ENCODE measurements at regions not wholly inside any gene's neighbourhood (a gene's known extent, or its start where the extent isn't known, plus 50 kb on each side); places are given as distances from the start of the nearest gene placed in this dataset.

GRCh38 chr2:160916300-160916699, 243.9 kb upstream of the TANK start:
- no peak for DNase-seq (ENCODE audit: low read depth)

DNA sequence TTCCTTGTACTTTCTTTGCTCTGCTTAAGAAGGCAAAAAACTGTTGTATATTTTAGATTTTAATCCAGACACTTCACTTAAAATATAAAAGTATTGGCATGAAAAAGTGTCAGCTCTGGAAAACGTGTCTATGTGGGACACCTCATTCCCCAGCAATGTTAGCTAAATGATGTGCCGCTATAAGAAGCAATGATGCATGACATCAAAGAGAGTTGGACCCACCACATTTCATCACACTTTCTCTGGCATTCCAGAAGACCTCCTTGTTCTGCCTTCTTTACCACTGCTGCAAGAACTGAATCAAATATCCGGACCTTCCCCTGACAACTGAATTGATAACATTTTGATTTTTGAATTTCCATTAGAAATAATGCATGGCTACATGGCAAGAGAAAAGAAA, 242.4 kb upstream of the TANK start:
- peak; percentile 12 for DNase-seq (ENCODE audit: low read depth)

GRCh38 chr2:160918258-160918657, 242.0 kb upstream of the TANK start:
- no peak for DNase-seq (ENCODE audit: low read depth)

DNA sequence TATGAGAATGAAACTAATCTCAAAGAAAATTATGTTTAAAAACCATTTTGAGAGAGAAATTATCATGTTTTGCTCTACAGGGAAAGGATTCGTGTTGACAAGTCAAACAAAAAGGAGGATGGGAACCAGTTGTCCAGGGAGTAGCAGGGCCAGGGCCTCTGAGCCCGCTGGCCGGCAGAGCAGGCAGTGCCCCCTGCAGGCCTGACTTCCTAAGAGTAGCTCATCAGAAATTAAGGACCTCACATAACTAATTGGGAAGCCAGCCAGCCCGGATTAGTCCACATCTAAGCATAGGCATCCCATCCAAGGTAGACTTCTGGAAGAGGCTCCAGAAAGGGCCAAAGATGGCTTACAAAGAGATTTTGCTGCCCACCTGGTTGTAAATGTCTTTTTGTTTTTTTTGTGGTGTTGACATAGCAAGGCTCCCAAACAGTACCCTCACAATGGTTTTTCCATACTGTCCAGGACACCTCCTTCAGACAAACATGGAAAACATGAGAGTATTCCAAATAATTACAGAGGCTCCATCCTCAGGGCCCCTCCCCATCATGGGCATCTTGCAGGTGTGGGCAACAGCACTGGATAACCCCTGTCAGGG, 241.2 kb upstream of the TANK start:
- peak; percentile 60 for DNase-seq (ENCODE audit: low read depth)

DNA sequence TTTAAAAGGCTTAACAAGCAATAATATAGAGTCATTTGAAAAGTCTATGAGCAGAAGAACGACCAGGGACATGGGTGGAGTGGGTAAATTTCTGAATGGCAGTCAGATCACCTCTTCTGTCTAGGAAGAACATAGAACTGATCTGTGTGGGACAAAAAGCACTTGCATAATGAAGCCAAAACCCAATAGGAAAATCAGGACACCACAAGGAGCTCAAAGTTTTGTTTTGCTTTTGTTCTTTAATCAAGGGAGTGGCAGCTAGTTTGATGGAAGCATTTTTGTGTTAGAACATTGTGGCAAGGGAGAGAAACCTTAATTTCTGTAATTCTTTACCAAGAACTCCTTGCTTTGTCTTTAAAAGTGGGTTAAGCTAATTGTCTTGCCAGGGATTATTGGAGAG, 240.2 kb upstream of the TANK start:
- no peak for DNase-seq (ENCODE audit: low read depth)

DNA sequence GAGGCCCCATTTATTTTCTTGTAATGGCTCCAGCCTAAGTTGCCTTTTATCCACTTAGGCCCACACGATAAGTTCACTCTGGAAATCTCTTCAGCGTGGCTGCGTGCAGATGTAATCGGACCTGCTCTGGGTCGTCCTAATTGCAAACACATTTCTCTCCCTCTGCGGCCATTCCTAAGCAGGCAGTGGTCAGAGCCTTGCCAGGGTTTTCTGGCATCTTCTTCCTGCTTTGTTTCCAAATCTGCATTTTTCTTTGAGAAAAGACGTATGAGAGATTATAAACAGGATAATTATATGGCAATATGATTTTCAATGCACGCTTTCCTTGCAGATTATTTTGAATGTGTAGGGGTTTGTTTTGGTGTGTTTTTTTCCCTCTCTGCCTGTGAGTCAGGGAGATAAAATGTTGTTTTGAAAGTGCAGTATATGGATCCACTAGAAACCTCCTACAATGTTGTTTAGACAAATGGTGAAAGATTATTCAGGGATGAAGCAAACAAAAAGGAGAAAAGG, 239.4 kb upstream of the TANK start:
- peak; percentile 77 for DNase-seq (ENCODE audit: low read depth)

DNA sequence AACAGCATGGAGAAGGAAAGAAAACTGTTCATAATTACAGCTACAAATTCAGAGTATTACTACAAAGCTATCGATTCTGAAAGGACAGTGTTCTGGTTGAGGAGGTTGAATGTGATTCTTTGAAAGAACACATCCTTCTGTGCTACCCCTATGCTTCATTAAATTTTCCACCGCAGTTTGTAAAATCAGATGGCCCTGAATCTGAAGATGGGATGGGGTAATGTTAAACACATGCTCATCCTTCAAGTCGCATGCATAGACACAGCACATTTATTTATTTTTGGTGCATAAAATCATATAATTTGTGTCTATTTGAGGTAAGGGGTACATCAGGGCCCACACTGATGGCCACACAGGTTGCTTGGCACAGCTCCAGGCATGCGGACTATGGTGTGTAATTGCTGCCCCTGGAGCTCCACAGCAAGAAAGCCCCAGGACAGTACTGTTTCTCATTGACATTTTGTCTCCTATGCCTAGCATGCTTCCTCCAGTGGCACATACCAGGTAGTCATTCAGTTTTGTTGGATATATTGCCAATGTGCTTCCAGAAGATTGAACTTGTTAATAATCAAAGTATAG, 238.8 kb upstream of the TANK start:
- no peak for DNase-seq (ENCODE audit: low read depth)

GRCh38 chr2:160924936-160925353, 235.3 kb upstream of the TANK start:
- DNase-seq (ENCODE audit: low read depth), result no peak

DNA sequence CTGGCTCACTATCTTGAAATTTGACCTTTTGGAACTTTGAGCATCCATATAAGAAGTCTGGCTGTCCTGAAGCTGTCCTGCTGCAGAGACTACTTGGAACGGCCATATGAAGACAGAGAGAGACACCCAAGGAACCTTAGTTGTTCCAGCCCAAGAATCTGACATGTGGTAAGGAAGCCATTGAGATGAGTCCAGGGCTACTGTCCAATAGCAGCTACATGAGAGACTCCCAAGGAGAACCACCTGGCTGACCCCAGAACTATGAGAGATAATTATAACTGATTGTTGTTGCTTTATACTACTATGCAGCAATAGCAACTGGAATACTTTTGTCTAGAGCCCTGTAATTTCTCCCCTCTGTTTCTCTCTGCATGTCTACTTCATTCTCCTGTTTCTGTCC, 234.3 kb upstream of the TANK start:
- DNase-seq (ENCODE audit: low read depth), result no peak

DNA sequence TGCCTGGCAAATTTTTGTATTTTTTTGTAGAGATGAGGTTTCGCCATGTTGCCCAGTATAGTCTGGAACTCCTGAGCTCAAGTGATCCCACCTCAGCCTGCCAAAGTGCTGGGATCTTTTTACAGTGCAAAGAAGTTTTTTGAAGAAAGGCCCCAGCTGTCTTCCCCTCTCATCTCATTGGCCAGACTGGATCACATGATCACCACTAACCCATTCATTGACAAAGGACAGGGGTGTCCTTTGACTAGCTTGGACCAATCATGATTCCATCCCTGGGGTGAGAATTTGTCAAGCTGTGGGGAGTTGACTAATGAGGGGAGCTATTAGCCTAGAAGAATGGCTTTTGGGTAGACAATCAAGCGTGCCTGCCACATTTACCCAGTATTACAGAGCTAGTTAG, 232.9 kb upstream of the TANK start:
- DNase-seq (ENCODE audit: low read depth), result no peak

DNA sequence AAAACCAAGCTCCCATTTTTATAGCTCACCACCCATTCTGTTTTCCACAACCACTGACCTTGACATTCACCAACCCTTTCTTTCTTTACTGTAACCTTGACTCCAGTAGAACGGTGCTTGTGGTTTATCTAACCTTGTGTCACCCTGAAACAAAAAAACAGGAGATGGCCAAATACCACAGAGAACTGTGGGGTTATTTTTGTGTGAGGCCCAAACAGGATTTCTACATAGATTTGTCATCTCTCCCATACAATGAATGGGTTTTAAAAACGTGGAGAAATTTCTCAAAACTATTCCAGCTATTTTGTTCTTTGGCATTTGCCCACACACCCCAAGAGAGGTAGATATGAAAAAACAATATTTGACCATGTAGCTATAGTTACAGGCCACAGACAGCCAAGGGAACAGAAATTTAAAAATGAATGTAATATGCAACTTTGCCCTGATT, 231.3 kb upstream of the TANK start:
- peak; percentile 68 for DNase-seq (ENCODE audit: low read depth)

GRCh38 chr2:160931531-160931930, 228.7 kb upstream of the TANK start:
- DNase-seq (ENCODE audit: low read depth), result no peak

DNA sequence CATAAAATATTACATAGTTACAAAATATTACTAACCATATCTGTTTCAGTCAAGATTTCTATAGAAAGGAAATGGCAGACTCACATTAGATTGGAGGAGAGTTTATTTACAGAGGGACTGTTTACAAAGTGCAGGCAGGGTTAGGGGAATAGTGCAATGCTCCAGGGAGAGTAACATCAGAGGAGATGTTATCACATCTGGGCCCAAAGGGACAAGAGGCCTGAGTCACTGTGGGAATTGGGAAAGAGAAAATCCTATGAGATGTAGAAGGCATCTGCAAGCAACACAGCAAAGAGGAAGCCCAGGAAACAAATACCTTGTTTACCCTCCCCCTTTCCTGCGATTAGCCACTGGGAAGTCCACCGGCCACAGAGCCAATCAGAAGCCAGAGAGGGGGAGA, 227.3 kb upstream of the TANK start:
- DNase-seq (ENCODE audit: low read depth), result peak; percentile 70

DNA sequence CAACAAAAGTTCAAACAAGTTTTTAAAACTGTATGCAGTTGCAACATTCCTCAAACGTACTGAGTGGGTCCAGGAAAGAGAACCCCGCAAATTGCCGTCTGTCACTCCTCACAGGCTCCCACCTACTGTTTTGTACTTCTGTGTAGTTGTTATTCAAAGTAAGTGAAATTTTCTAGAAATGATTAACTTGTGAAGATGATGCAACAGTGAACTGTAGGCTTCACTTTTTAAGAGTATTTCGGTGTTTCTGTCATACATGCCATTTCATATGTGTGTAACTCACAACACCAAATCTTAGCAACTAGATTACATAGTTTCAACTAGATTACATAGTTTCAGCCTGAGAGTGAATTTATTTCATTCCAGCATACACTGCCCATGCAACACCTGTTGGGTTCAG, 226.0 kb upstream of the TANK start:
- DNase-seq (ENCODE audit: low read depth), result no peak

- no peak for DNase-seq (ENCODE audit: low read depth)
These were observed 225.2 kb upstream of the TANK start for GRCh38 chr2:160934991-160935390.

DNA sequence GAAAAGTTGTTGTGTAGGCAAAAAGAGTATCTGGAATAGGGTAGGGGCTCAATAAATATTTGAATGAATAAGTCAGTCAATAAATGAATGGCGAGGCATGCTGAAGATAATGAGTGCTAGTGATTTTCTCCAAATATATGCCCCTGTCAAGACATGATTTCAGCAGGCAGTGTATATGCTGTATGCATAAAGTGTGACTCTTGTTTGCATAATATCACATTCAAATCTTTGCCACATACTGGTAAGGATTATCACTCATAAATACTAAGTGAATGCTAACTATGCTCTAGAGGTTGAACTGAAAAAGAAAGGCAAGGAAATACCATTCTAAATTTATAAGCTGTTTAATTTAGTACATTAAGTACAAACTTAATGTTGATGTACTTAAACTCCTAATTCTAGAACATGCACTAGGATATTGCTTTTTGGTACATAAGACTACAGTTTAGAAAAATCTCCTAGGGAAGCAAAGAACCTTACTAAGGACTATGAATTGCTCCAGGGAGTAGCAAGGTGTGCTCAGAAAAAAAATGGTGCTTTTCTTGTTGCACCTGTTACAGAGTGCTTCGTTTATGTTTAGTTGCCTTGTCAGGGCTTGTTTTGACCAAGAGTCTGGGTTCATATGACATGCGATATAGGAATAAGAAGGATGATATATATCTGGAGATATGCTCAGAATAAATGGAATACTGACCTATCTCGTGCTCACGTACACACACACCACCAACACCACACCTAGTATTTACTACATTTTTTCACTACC, 224.0 kb upstream of the TANK start:
- DNase-seq (ENCODE audit: low read depth), result no peak

- DNase-seq (ENCODE audit: low read depth), result no peak
These were observed 220.0 kb upstream of the TANK start for GRCh38 chr2:160940271-160940670.

- DNase-seq (ENCODE audit: low read depth), result no peak
These were observed 219.5 kb upstream of the TANK start for GRCh38 chr2:160940699-160941098.

DNA sequence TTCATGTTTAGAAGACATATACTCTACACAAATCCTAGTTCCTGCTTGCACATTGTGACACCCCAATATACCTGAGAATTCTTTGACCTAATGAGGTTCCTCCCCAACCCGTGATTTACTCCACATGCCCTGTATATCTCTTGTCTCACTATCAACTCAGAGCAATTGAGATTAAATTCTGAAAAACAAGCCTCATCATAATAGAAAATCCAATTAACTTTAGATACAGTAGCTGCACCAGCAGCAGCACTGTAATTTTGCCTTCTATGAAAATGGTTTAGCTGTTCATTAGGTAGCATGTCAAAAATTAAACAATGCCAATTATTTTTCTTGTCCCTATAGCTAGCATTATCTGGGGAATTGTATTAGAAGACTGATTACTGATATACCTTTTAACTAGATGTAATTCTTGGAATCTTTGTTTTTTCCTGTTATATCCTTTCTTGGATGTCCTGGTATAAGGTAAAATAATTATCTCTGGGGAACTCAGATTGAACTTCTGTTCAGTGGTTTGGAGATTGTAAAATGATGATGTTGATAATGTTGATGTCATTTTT, 218.9 kb upstream of the TANK start:
- DNase-seq (ENCODE audit: low read depth), result no peak

- no peak for DNase-seq (ENCODE audit: low read depth)
These were observed 217.6 kb upstream of the TANK start for GRCh38 chr2:160942476-160943142.

- no peak for DNase-seq (ENCODE audit: low read depth)
These were observed 216.8 kb upstream of the TANK start for GRCh38 chr2:160943414-160943813.
